Erythroblast (primary cell): ENCODE measurements at regions not wholly inside any gene's neighbourhood (a gene's known extent, or its start where the extent isn't known, plus 50 kb on each side); places are given as distances from the start of the nearest gene placed in this dataset.

Experiments
- GATA1 ChIP-seq: IDR thresholded peaks from 2 replicates; pipeline ENCODE4 v1.6.1; 2011; ENCODE audit warnings: low read depth, mild to moderate bottlenecking, control low read depth, low read length, moderate library complexity
- POLR2A ChIP-seq: IDR thresholded peaks from 2 replicates; pipeline ENCODE4 v1.6.1; 2011; ENCODE audit warnings: mild to moderate bottlenecking, low read length

- no peak for TF ChIP-seq POLR2A
- TF ChIP-seq GATA1: no peak
Observed at GRCh38 chr2:16298866-16299265, 358.5 kb downstream of the MYCN start.
